HG03469 (cell line): ENCODE measurements at regions not wholly inside any gene's neighbourhood (a gene's known extent, or its start where the extent isn't known, plus 50 kb on each side); places are given as distances from the start of the nearest gene placed in this dataset.
"Not testable (repeated sequence)": the region's sequence is repeated elsewhere in the genome, so short reads cannot be mapped to it uniquely, and the experiment has no call there.

Experiments used
- ATAC-seq: cut with Tn5 transposase; IDR thresholded peaks from one replicate; pipeline ENCODE4 v1.9.1; 2021; ENCODE audit warnings: mild to moderate bottlenecking, moderate library complexity, moderate number of reproducible peaks; ENCODE audit not compliant: unreplicated experiment

- ATAC-seq: no peak
Observed at GRCh38 chr4:23970201-23970850, 80.5 kb upstream of the PPARGC1A start.

DNA sequence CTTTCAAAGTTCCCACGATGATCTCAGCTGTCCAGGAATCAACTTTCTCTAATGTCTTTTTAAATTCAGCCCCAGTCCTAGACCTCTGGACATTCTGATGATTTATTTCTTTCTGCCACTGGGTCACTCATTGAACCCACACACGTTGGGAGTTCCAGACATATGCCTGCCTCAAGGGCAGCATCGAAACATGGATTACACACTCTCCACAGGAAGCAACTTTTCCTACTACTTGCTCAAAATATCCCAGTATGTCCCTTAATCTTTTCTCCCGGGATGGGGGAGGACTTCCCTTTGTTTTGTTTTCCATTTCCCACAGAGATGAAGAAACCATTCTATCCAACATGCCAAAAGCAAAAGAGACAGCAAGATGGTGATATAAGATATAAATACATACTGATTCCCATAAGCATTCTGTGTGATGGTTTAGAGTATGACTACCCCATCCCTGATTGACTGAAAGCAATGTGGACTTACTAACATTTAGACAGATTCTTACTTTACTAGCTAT is 79.8 kb upstream of the PPARGC1A start:
- ATAC-seq: no peak

DNA sequence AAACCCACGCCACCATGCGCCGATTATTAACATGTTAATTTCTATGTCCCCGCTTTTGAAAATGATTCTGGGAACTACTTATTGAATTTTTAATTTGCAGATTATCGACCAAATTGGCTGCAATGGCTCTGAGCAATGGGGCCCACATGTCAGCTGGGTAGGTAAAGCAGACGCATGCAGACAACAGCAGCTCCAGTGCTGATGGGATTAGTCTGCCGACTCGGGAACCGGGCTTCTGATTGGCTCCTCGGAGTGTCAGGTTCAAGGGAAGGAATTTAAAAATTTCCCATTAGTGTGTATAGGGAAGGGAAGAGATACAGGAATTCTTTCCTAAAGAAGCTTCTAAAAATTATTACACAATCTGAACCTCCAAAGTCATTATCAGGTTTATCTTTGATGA is 77.4 kb upstream of the PPARGC1A start:
- no peak for ATAC-seq

- no peak for ATAC-seq
Observed at GRCh38 chr4:23966725-23967124, 76.9 kb upstream of the PPARGC1A start.

GRCh38 chr4:23962462-23962861 is 72.6 kb upstream of the PPARGC1A start:
- no peak for ATAC-seq

DNA sequence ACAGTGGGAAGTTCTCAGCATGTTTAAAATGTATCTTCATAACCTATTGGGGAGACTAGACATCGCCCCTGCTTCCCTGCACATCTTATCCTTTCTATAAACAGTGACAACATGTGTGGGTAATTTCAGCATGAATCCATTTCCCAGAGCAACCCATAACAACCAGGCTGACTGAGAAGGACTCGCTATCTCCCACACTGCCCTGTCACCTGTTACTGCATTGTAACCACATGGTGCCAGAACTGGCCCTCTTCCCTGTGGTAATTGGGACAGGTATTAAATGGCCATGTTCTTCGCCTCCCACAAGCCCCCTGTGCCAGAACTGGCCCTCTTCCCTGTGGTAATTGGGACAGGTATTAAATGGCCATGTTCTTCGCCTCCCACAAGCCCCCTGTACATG is 71.5 kb upstream of the PPARGC1A start:
- ATAC-seq: not testable (repeated sequence)

- no peak for ATAC-seq
Observed at GRCh38 chr4:23959396-23960148, 69.7 kb upstream of the PPARGC1A start.

- ATAC-seq: no peak
Observed at GRCh38 chr4:23958749-23959148, 68.9 kb upstream of the PPARGC1A start.

DNA sequence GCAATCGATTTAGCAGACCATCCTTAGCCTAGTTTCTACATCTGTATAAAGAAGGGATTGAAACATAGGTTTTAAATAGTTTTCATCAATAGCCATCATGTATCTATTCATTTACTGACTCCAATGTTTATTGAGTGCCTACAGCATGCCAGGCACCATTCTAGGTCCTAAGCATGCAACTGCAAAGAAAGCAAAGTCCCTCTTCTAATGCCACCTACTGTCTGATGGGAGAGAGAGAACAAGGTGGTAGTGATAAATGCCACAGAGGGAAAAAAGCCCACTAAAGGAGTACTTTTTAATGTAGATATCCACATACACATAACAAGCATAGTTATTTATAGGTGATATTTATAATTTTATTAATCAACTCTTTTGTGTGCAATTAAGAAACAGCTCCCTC is 67.6 kb upstream of the PPARGC1A start:
- no peak for ATAC-seq

DNA sequence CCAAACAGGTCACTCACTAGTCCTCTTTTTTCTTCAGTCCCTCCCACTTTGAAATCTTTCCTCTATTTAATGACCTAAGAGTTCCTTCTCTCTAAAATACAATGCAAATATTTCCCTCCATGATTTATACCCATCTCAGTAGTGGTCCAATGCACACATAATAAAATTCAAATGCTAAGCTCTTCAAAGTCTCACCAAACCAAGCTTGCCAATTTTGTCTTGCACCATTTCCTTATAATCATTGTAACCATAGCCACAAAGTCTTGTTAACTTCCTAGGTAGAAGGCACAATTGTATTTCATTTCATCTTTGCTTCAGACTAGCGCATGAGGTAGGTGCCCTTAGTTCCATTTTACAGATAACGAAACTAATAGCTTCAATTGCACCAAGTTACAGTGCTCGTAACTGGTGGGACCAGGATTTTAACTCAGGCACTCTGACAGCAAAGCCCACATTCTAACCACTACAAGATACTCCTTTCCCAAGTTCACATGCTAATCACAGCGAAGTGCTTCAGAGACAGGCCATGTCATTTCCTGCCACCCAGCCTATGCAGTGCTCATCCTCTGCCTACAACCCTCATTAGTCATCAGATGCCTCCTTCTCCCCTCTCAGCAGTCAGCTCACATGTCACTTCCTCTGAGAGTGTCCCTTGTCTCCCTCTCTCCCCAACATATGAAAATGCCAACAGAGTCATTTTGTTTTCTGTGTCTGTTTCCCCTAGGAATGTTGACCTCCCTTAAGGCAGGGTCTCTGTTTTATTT is 66.9 kb upstream of the PPARGC1A start:
- no peak for ATAC-seq

DNA sequence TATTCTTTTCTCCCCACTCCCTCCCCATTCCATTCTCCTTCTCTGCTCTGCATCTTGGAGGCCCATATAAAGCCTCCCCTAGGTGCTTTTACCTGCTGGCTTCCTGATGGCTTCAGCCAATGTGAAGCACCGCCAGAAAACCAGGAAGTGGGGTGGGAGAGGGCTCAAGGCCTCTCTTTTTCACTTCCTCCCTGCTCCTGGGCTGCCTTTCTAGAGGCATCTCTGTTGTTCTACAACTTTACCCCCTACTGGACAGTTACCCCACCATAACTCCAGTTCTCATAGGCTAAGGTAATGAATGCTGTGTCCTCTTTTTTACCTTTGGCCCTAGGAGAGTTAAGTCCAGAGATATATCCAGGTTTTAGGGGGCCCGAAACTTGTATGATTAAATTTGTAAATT is 62.4 kb upstream of the PPARGC1A start:
- no peak for ATAC-seq

DNA sequence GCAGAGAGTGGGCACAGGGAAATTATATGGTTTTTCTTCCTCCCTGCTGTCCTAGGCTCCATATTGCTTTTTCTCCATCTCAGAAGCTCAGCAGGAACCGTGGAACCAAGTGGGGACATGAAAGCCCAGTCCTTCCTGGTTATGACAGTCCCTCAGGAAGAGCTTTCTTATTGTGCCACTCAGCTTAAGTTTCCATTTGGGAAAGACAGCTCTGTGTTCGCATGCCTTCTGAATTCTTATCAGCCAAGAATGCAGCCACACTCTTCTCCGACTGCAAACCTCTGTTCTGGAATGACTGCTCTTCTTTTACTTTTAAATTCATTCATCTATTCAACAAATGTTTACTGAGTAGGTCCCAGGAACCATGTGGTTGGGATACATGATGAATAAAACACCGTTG is 58.0 kb upstream of the PPARGC1A start:
- no peak for ATAC-seq

- ATAC-seq: no peak
Observed at GRCh38 chr4:23946299-23946698, 56.5 kb upstream of the PPARGC1A start.

DNA sequence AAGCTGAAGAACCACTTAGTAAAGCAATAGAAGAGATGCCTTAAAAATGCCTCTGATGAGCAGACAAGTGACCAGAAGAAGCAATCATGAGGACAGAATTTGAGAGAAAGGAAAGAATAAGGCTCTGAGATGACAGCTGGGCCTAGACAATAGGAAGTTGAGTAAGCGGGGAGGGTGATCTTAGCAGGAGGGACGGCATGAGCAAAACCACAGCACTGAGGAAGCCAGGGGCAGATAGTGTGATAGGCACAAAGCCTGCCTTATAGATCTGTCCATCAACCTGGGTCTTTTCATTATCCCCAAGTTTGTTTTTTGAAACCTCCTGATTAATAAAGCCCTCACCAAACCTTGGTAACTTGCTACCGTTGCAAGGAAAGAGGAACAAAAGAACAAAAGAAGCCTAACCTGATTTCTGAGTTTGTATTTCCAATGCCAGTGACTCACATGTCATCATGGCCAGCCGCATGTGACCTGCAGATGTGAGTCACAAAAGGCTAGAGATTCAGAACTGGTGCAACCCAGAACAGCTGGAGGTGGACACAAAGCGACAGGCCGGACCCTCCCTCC is 55.7 kb upstream of the PPARGC1A start:
- ATAC-seq: no peak

GRCh38 chr4:23944556-23944955 is 54.7 kb upstream of the PPARGC1A start:
- ATAC-seq: not testable (repeated sequence)

- ATAC-seq: no peak
Observed at GRCh38 chr4:23943478-23943877, 53.6 kb upstream of the PPARGC1A start.

- ATAC-seq: no peak
Observed at GRCh38 chr4:23942471-23942870, 52.6 kb upstream of the PPARGC1A start.
